Fibroblast of the aortic adventitia (primary cell): ENCODE measurements at regions not wholly inside any gene's neighbourhood (a gene's known extent, or its start where the extent isn't known, plus 50 kb on each side); places are given as distances from the start of the nearest gene placed in this dataset.

Source experiments
- DNase-seq: peaks from one replicate; pipeline ENCODE4 v3.0.0-alpha.2; 2010; ENCODE audit warnings: low read depth
- H3K4me3 ChIP-seq: 2 replicates; pipeline ENCODE4 v1.5.1; 2011; ENCODE audit warnings: low read depth, mild to moderate bottlenecking, control low read depth, low read length, moderate library complexity
- CTCF ChIP-seq: IDR thresholded peaks from 2 replicates; pipeline ENCODE4 v1.5.1; 2011; ENCODE audit warnings: mild to moderate bottlenecking, low read length, control low read depth, inconsistent platforms; ENCODE audit not compliant: insufficient read depth

GRCh38 chr15:36370051-36370730 is 209.2 kb upstream of the CDIN1 start:
- DNase-seq: no peak
- no peak for TF ChIP-seq CTCF
- no peak overlapping the region for H3K4me3 ChIP-seq

DNA sequence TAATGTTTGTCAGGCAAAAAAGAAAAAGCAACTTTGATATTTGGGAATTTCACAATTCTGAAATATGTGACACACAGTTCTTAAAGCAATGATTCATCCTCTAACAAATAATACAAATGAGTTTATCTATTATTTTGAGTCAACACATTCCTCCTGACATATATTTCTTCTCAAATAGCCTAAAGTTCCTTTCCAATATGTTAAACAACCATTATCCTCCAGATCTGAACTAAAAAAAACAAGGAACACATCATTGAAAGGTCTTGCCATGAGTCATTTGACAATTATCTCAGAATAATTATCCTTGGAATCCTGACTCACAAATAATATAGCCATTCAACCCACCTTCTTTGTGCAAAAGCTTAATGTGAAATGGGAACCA is 208.7 kb upstream of the CDIN1 start:
- DNase-seq: peak; percentile 75
- no peak for TF ChIP-seq CTCF
- H3K4me3 ChIP-seq: no peak overlapping the region

GRCh38 chr15:36371509-36371908 is 207.9 kb upstream of the CDIN1 start:
- TF ChIP-seq CTCF: no peak
- H3K4me3 ChIP-seq: no peak overlapping the region
- DNase-seq: peak; percentile 16

DNA sequence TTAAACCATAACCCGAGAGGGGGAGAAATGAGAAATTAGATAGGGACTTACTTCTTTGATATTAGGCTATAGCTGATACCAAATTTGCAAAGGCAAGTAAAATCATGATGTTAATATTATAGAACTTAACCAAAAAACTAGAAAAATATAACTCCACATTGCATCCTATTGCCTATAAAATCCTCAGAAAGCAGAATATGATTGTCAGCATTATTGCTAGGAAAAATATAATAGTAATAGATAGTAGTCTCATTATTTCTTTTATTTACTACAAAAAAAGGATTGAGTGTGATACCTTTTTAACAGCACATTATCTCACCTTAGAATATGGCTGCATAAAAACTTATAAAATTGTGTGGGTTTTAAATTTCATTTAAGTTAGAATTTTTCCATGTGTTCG is 206.5 kb upstream of the CDIN1 start:
- DNase-seq: no peak
- no peak overlapping the region for H3K4me3 ChIP-seq
- TF ChIP-seq CTCF: no peak

DNA sequence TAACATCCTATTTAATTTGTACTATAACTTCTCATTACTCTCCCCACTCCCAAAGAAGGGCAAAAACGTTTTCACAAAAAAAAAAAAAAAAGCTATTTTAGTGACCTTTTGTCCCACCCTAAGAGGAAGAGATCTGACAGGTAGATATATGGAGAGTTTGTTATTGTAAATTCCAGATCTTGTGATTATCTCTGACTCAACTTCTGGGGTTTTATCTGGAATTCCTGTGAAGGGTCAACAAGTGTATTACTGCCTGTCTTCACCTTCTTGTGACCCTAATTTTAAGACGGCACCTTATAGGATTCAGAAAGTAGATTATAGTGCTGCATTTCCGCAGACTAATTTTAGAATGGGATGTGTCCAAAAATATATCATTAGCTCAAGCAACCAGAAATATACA is 205.9 kb upstream of the CDIN1 start:
- no peak overlapping the region for H3K4me3 ChIP-seq
- peak; percentile 21 for DNase-seq
- no peak for TF ChIP-seq CTCF

- no peak for TF ChIP-seq CTCF
- no peak overlapping the region for H3K4me3 ChIP-seq
- no peak for DNase-seq
Measured at GRCh38 chr15:36389107-36389506, 190.3 kb upstream of the CDIN1 start.

- no peak overlapping the region for H3K4me3 ChIP-seq
- no peak for TF ChIP-seq CTCF
- DNase-seq: no peak
Measured at GRCh38 chr15:36390491-36390890, 188.9 kb upstream of the CDIN1 start.
